Keratinocyte (primary cell): ENCODE measurements at regions not wholly inside any gene's neighbourhood (a gene's known extent, or its start where the extent isn't known, plus 50 kb on each side); places are given as distances from the start of the nearest gene placed in this dataset.

ENCODE experiments used
- EZH2 ChIP-seq: IDR thresholded peaks from one replicate; pipeline ENCODE4 v1.6.1; 2012; ENCODE audit warnings: inconsistent platforms, mild to moderate bottlenecking, low read length, moderate library complexity
- TF ChIP-seq, protein P1 (sequence below), 3 experiments: IDR thresholded peaks in 1 of 3; conservative IDR thresholded peaks in 1 of 3; optimal IDR thresholded peaks in 1 of 3; 2 replicates in 2 of 3; 3 replicates in 1 of 3; pipeline versions ENCODE3 to v1.5.1; 2011; ENCODE audit warnings: low read length in 3 of 3, mild to moderate bottlenecking in 3 of 3, moderate library complexity in 2 of 3, control low read depth in 1 of 3, inconsistent platforms in 1 of 3; ENCODE audit not compliant: insufficient read depth in 2 of 3; ENCODE audit errors: extremely low read depth in 1 of 3

DNA sequence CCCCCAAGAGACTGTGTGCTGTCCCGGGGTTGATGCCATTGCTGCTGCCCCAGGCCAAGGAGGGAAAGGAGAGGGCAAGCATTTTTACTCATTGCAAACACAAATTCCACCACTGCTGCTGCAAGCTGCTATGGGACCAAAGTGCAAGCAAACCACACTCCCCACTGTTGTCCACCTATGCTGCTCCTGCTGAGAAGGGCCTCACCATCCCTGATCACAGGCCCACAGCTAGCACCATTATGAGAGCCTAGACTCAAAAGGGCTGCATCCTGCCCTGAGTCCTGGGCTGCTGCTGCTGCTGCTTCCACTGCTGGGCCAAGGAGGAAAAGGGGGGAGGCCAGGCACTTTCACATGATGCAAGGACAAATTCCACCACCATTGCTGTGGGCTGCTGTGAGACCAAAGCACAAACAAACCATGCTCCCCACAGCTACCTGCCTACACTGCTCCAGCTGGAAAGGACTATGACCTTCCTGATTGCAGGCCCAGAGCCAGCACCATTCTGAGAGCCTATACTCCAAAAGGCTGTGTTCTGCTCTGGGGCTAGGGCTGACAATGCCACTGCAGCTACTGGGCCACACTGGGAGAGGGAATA is 218.2 kb upstream of the ZCCHC13 start:
- TF ChIP-seq, protein P1, sequence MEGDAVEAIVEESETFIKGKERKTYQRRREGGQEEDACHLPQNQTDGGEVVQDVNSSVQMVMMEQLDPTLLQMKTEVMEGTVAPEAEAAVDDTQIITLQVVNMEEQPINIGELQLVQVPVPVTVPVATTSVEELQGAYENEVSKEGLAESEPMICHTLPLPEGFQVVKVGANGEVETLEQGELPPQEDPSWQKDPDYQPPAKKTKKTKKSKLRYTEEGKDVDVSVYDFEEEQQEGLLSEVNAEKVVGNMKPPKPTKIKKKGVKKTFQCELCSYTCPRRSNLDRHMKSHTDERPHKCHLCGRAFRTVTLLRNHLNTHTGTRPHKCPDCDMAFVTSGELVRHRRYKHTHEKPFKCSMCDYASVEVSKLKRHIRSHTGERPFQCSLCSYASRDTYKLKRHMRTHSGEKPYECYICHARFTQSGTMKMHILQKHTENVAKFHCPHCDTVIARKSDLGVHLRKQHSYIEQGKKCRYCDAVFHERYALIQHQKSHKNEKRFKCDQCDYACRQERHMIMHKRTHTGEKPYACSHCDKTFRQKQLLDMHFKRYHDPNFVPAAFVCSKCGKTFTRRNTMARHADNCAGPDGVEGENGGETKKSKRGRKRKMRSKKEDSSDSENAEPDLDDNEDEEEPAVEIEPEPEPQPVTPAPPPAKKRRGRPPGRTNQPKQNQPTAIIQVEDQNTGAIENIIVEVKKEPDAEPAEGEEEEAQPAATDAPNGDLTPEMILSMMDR (optimal IDR thresholded peaks at IDR 0.05 in 1 of 3, IDR thresholded peaks at IDR 0.05 in 1 of 3, conservative IDR thresholded peaks at IDR 0.05 in 1 of 3; ENCODE audit: extremely low read depth in 1 of 3, insufficient read depth in 2 of 3, low read length in 3 of 3) = no peak
- TF ChIP-seq EZH2 = no peak
